Endothelial cell (in vitro differentiated cells): ENCODE measurements at regions not wholly inside any gene's neighbourhood (a gene's known extent, or its start where the extent isn't known, plus 50 kb on each side); places are given as distances from the start of the nearest gene placed in this dataset.

ENCODE experiments used
- DNase-seq: peaks from one replicate; pipeline ENCODE4 v3.0.0; 2021; ENCODE audit warnings: low spot score
- H3K27ac Mint-ChIP-seq: one replicate; pipeline ENCODE4 v1.8.0; 2021; ENCODE audit warnings: mixed read lengths, inconsistent platforms; ENCODE audit not compliant: unreplicated experiment
- H3K27me3 Mint-ChIP-seq: one replicate; pipeline ENCODE4 v1.8.0; 2021; ENCODE audit warnings: mild to moderate bottlenecking, moderate library complexity, mixed read lengths, inconsistent platforms; ENCODE audit not compliant: unreplicated experiment
- H3K36me3 Mint-ChIP-seq: one replicate; pipeline ENCODE4 v1.8.0; 2021; ENCODE audit warnings: mild to moderate bottlenecking, low read depth, mixed read lengths, inconsistent platforms; ENCODE audit not compliant: unreplicated experiment
- H3K4me1 Mint-ChIP-seq: one replicate; pipeline ENCODE4 v1.8.0; 2021; ENCODE audit warnings: mild to moderate bottlenecking, mixed read lengths, inconsistent platforms; ENCODE audit not compliant: unreplicated experiment
- H3K4me3 Mint-ChIP-seq: one replicate; pipeline ENCODE4 v1.8.0; 2021; ENCODE audit warnings: mild to moderate bottlenecking, mixed read lengths, inconsistent platforms; ENCODE audit not compliant: unreplicated experiment
- H3K9me3 Mint-ChIP-seq: one replicate; pipeline ENCODE4 v1.8.0; 2021; ENCODE audit warnings: mixed read lengths, inconsistent platforms; ENCODE audit not compliant: unreplicated experiment
- TF ChIP-seq, protein P1 (sequence below): fragments of 200-600 bp; sonication (generic); IDR thresholded peaks from one replicate; pipeline ENCODE4 v1.5.0; 2021; ENCODE audit warnings: antibody characterized with exemption; ENCODE audit not compliant: unreplicated experiment

GRCh38 chr6:25173246-25173645 is 105.9 kb upstream of the CARMIL1 start:
- Mint-ChIP-seq H3K27me3 (peaks cover 3% of the 10 kb centered on the region), H3K36me3 (no peaks in the 10 kb centered on the region), H3K4me3 (no peak overlapping the region), H3K4me1 (peaks cover 8% of the 10 kb centered on the region), H3K9me3 (no peaks in the 10 kb centered on the region), H3K27ac (no peak overlapping the region)
- DNase-seq, result no peak
- TF ChIP-seq, protein P1, sequence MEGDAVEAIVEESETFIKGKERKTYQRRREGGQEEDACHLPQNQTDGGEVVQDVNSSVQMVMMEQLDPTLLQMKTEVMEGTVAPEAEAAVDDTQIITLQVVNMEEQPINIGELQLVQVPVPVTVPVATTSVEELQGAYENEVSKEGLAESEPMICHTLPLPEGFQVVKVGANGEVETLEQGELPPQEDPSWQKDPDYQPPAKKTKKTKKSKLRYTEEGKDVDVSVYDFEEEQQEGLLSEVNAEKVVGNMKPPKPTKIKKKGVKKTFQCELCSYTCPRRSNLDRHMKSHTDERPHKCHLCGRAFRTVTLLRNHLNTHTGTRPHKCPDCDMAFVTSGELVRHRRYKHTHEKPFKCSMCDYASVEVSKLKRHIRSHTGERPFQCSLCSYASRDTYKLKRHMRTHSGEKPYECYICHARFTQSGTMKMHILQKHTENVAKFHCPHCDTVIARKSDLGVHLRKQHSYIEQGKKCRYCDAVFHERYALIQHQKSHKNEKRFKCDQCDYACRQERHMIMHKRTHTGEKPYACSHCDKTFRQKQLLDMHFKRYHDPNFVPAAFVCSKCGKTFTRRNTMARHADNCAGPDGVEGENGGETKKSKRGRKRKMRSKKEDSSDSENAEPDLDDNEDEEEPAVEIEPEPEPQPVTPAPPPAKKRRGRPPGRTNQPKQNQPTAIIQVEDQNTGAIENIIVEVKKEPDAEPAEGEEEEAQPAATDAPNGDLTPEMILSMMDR, result no peak

DNA sequence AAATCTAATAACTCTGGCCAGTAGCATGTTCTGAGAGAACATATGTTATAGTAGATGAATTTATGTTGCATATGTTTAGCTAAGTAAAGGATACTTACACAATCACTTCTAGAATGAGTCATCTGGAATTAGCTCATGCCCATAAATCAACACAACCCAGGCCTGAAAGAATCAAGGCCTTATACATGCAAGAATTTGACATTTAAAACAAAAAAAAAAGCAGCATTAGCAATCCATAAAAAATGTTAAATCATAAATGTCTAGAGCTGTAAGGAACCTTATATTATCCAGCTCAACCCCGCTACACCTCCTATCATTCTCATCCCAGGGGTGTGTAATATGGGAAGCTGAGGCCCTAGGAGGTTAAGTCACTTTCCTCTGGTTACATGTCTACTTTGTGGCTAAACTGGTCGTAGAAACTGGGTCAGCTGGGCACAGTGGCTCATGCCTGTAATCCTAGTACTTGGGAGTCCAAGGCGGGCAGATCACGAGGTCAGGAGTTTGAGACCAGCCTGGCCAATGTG is 105.2 kb upstream of the CARMIL1 start:
- H3K36me3 Mint-ChIP-seq, result no peaks in the 10 kb centered on the region
- TF ChIP-seq, protein P1, result no peak
- H3K4me3 Mint-ChIP-seq, result no peak overlapping the region
- no peak for DNase-seq
- no peak overlapping the region for H3K27ac Mint-ChIP-seq
- H3K9me3 Mint-ChIP-seq, result no peaks in the 10 kb centered on the region
- peaks cover 3% of the 10 kb centered on the region for H3K27me3 Mint-ChIP-seq
- peaks cover 8% of the 10 kb centered on the region for H3K4me1 Mint-ChIP-seq

DNA sequence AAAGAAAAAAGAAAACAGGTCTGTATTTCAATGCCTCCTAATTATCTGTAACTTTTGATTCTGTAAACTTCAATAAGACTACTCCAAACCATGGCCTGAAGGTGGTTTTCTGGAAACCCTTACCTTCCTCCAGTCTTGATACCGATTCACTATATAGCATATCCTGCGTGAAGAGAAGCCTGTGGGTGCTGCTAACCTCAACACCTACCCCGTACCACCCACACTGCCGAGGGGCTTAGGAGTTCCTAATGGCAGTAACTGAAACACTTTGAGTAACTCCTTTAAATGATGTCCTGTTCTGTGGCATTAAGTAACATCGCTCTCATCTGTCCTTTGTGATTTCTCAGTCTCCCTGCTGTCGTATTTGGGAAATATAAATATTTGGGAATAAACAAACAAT is 104.5 kb upstream of the CARMIL1 start:
- H3K9me3 Mint-ChIP-seq, result no peaks in the 10 kb centered on the region
- DNase-seq, result no peak
- no peaks in the 10 kb centered on the region for H3K36me3 Mint-ChIP-seq
- TF ChIP-seq, protein P1, result no peak
- H3K4me3 Mint-ChIP-seq, result no peak overlapping the region
- peaks cover 3% of the 10 kb centered on the region for H3K27me3 Mint-ChIP-seq
- H3K27ac Mint-ChIP-seq, result peak overlapping the region; percentile 1
- H3K4me1 Mint-ChIP-seq, result peaks cover 8% of the 10 kb centered on the region

GRCh38 chr6:25175196-25175595 is 104.0 kb upstream of the CARMIL1 start:
- peaks cover 3% of the 10 kb centered on the region for H3K27me3 Mint-ChIP-seq
- H3K9me3 Mint-ChIP-seq, result no peaks in the 10 kb centered on the region
- H3K4me1 Mint-ChIP-seq, result peaks cover 8% of the 10 kb centered on the region
- no peak overlapping the region for H3K27ac Mint-ChIP-seq
- no peaks in the 10 kb centered on the region for H3K36me3 Mint-ChIP-seq
- no peak overlapping the region for H3K4me3 Mint-ChIP-seq
- TF ChIP-seq, protein P1, result no peak
- DNase-seq, result no peak

GRCh38 chr6:25175681-25176080 is 103.5 kb upstream of the CARMIL1 start:
- H3K4me3 Mint-ChIP-seq, result no peak overlapping the region
- H3K9me3 Mint-ChIP-seq, result no peaks in the 10 kb centered on the region
- peaks cover 3% of the 10 kb centered on the region for H3K27me3 Mint-ChIP-seq
- H3K27ac Mint-ChIP-seq, result no peak overlapping the region
- H3K36me3 Mint-ChIP-seq, result no peaks in the 10 kb centered on the region
- DNase-seq, result no peak
- H3K4me1 Mint-ChIP-seq, result peaks cover 8% of the 10 kb centered on the region
- TF ChIP-seq, protein P1, result no peak
